ENCODE measurements at regions not wholly inside any gene's neighbourhood (a gene's known extent, or its start where the extent isn't known, plus 50 kb on each side); places are given as distances from the start of the nearest gene placed in this dataset.
"Not testable (repeated sequence)": the region's sequence is repeated elsewhere in the genome, so short reads cannot be mapped to it uniquely, and the experiment has no call there.

GRCh38 chr10:34058845-34059614 is 724.6 kb upstream of the NRP1 start:
- DNase-seq: no peak

GRCh38 chr10:34055410-34055985 is 721.0 kb upstream of the NRP1 start:
- DNase-seq: not testable (repeated sequence)

GRCh38 chr10:34049887-34050286 is 715.4 kb upstream of the NRP1 start:
- DNase-seq: no peak

GRCh38 chr10:34049469-34049868 is 715.0 kb upstream of the NRP1 start:
- no peak for DNase-seq

GRCh38 chr10:34047389-34047788 is 712.9 kb upstream of the NRP1 start:
- no peak for DNase-seq

- DNase-seq: no peak
Measured at GRCh38 chr10:34046506-34047034, 712.1 kb upstream of the NRP1 start.

GRCh38 chr10:34045571-34046190 is 711.2 kb upstream of the NRP1 start:
- no peak for DNase-seq

- DNase-seq: no peak
Measured at GRCh38 chr10:34041871-34042270, 707.4 kb upstream of the NRP1 start.

- DNase-seq: no peak
Measured at GRCh38 chr10:34037499-34037898, 703.0 kb upstream of the NRP1 start.

GRCh38 chr10:34035241-34035790 is 700.8 kb upstream of the NRP1 start:
- not testable (repeated sequence) for DNase-seq

- DNase-seq: no peak
Measured at GRCh38 chr10:34033078-34033477, 698.6 kb upstream of the NRP1 start.

- DNase-seq: no peak
Measured at GRCh38 chr10:34032564-34032963, 698.1 kb upstream of the NRP1 start.

GRCh38 chr10:34031400-34031799 is 696.9 kb upstream of the NRP1 start:
- DNase-seq: no peak

- DNase-seq: no peak
Measured at GRCh38 chr10:34029455-34029854, 695.0 kb upstream of the NRP1 start.

- DNase-seq: no peak
Measured at GRCh38 chr10:34028936-34029335, 694.5 kb upstream of the NRP1 start.

- DNase-seq: no peak
Measured at GRCh38 chr10:34024693-34025425, 690.4 kb upstream of the NRP1 start.

- no peak for DNase-seq
Measured at GRCh38 chr10:34024282-34024681, 689.8 kb upstream of the NRP1 start.

- no peak for DNase-seq
Measured at GRCh38 chr10:34022195-34022594, 687.7 kb upstream of the NRP1 start.

- no peak for DNase-seq
Measured at GRCh38 chr10:34018784-34019183, 684.3 kb upstream of the NRP1 start.

- no peak for DNase-seq
Measured at GRCh38 chr10:34018129-34018528, 683.7 kb upstream of the NRP1 start.

GRCh38 chr10:34017281-34017680 is 682.8 kb upstream of the NRP1 start:
- DNase-seq: no peak

- DNase-seq: no peak
Measured at GRCh38 chr10:34016576-34016975, 682.1 kb upstream of the NRP1 start.

Measured in left kidney (tissue), 1 donor.